ENCODE measurements at regions not wholly inside any gene's neighbourhood (a gene's known extent, or its start where the extent isn't known, plus 50 kb on each side); places are given as distances from the start of the nearest gene placed in this dataset.

- TF ChIP-seq POLR2AphosphoS5 (IDR thresholded peaks at IDR 0.05; ENCODE audit: low read depth, low read length) = no peak
- no peak for TF ChIP-seq POLR2A (IDR thresholded peaks at IDR 0.05; ENCODE audit: low read depth, low read length)
- TF ChIP-seq SPI1 (IDR thresholded peaks at IDR 0.05; ENCODE audit: low read depth, low read length) = no peak
- TF ChIP-seq TAF1 (IDR thresholded peaks at IDR 0.05; ENCODE audit: low read depth, low read length) = no peak
Measured at GRCh38 chr6:168213121-168213524, 106.5 kb downstream of the DACT2 start.
